Uterus (tissue), 2 donors: ENCODE measurements at regions not wholly inside any gene's neighbourhood (a gene's known extent, or its start where the extent isn't known, plus 50 kb on each side); places are given as distances from the start of the nearest gene placed in this dataset.

Source experiments
- CTCF ChIP-seq, 4 experiments: fragments of 200-600 bp in 2 of 4; fragments of 450-650 bp in 2 of 4; sonication (generic) in 2 of 4; IDR thresholded peaks; one replicate each; pipeline ENCODE4 v1.5.1; 2016 to 2019; ENCODE audit warnings: antibody characterized with exemption in 4 of 4, mild to moderate bottlenecking in 2 of 4, moderate library complexity in 1 of 4
- POLR2A ChIP-seq, 2 donors: fragments of 450-650 bp; IDR thresholded peaks; one replicate each; pipeline ENCODE4 v1.6.1; 2016; ENCODE audit warnings: antibody characterized with exemption in 2 of 2, mild to moderate bottlenecking in 1 of 2, moderate library complexity in 1 of 2

GRCh38 chr6:3545156-3545555 is 88.3 kb upstream of the SLC22A23 start:
- TF ChIP-seq POLR2A (IDR thresholded peaks at IDR 0.05) (no peak), CTCF (IDR thresholded peaks at IDR 0.05) (no peak)
